Loucy (cell line): ENCODE measurements at regions not wholly inside any gene's neighbourhood (a gene's known extent, or its start where the extent isn't known, plus 50 kb on each side); places are given as distances from the start of the nearest gene placed in this dataset.

Experiments
- H2AFZ ChIP-seq: fragments of 200-600 bp; sonication (generic); 2 replicates; pipeline ENCODE4 v1.6.0; 2016; ENCODE audit warnings: antibody characterized with exemption, mild to moderate bottlenecking, low read length, moderate library complexity
- H3F3A ChIP-seq: fragments of 200-600 bp; 2 replicates; pipeline ENCODE4 v1.6.0; 2016; ENCODE audit warnings: antibody characterized with exemption, low read depth, mild to moderate bottlenecking
- H3K27me3 ChIP-seq: fragments of 200-600 bp; sonication (generic); 2 replicates; pipeline ENCODE4 v1.6.1; 2014; ENCODE audit warnings: low read length, mild to moderate bottlenecking; ENCODE audit not compliant: insufficient read depth, poor library complexity, severe bottlenecking
- H3K36me3 ChIP-seq: fragments of 200-600 bp; sonication (generic); 2 replicates; pipeline ENCODE4 v1.6.1; 2016; ENCODE audit warnings: low read length; ENCODE audit not compliant: insufficient read depth
- H3K4me1 ChIP-seq: fragments of 200-600 bp; sonication (generic); 2 replicates; pipeline ENCODE4 v1.5.1; 2014; ENCODE audit warnings: low read length, mild to moderate bottlenecking; ENCODE audit not compliant: insufficient read depth, poor library complexity, severe bottlenecking
- H3K4me2 ChIP-seq: fragments of 200-600 bp; sonication (generic); 2 replicates; pipeline ENCODE4 v1.6.0; 2014; ENCODE audit warnings: antibody characterized with exemption, low read length, low read depth, mild to moderate bottlenecking; ENCODE audit not compliant: poor library complexity, severe bottlenecking
- H3K4me3 ChIP-seq: fragments of 200-600 bp; sonication (generic); 2 replicates; pipeline ENCODE4 v1.5.1; 2014; ENCODE audit warnings: low read length, mild to moderate bottlenecking, mixed read lengths; ENCODE audit not compliant: poor library complexity, severe bottlenecking
- H3K79me2 ChIP-seq: fragments of 200-600 bp; sonication (generic); 2 replicates; pipeline ENCODE4 v1.6.1; 2014; ENCODE audit warnings: low read length; ENCODE audit not compliant: insufficient read depth
- H3K9ac ChIP-seq: fragments of 200-600 bp; sonication (generic); 2 replicates; pipeline ENCODE4 v1.6.0; 2014; ENCODE audit warnings: mild to moderate bottlenecking, low read depth, low read length, moderate library complexity; ENCODE audit not compliant: poor library complexity, severe bottlenecking
- H3K9me2 ChIP-seq: fragments of 200-600 bp; sonication (generic); replicated peaks from 2 replicates; pipeline ENCODE4 v1.6.1; 2016; ENCODE audit warnings: low read depth, low read length, mixed read lengths
- H3K9me3 ChIP-seq: fragments of 200-600 bp; sonication (generic); 2 replicates; pipeline ENCODE4 v1.6.1; 2014; ENCODE audit warnings: mild to moderate bottlenecking, antibody characterized with exemption, low read length, low read depth; ENCODE audit not compliant: insufficient read depth
- H4K20me1 ChIP-seq: fragments of 200-600 bp; sonication (generic); 2 replicates; pipeline ENCODE4 v1.6.0; 2014; ENCODE audit warnings: antibody characterized with exemption, low read length, mild to moderate bottlenecking; ENCODE audit not compliant: insufficient read depth, poor library complexity, severe bottlenecking
- CTCF ChIP-seq: fragments of 200-600 bp; sonication (generic); conservative IDR thresholded peaks from 2 replicates; pipeline ENCODE4 v1.5.1; 2014; ENCODE audit warnings: mild to moderate bottlenecking, antibody characterized with exemption, low read length
- EZH2phosphoT487 ChIP-seq: fragments of 200-600 bp; IDR thresholded peaks from 2 replicates; pipeline ENCODE4 v1.6.1; 2018; ENCODE audit warnings: antibody characterized with exemption, mild to moderate bottlenecking, moderate library complexity, borderline replicate concordance

- no peak overlapping the region for H3K9ac ChIP-seq
- no peaks in the 10 kb centered on the region for H3K79me2 ChIP-seq
- no peak overlapping the region for H2AFZ ChIP-seq
- no peak overlapping the region for H3K4me2 ChIP-seq
- no peaks in the 10 kb centered on the region for H4K20me1 ChIP-seq
- TF ChIP-seq EZH2phosphoT487 (no peak), CTCF (no peak)
- no peaks in the 10 kb centered on the region for H3K9me3 ChIP-seq
- H3K27me3 ChIP-seq: no peaks in the 10 kb centered on the region
- no peaks in the 10 kb centered on the region for H3F3A ChIP-seq
- H3K9me2 ChIP-seq: no peaks in the 10 kb centered on the region
- no peaks in the 10 kb centered on the region for H3K36me3 ChIP-seq
- H3K4me3 ChIP-seq: no peak overlapping the region
- no peaks in the 10 kb centered on the region for H3K4me1 ChIP-seq
Observed at GRCh38 chr5:103902893-103903292, 340.3 kb upstream of the NUDT12 start.

GRCh38 chr5:103901885-103902284, 339.3 kb upstream of the NUDT12 start:
- no peak overlapping the region for H2AFZ ChIP-seq
- H4K20me1 ChIP-seq: no peaks in the 10 kb centered on the region
- H3K79me2 ChIP-seq: no peaks in the 10 kb centered on the region
- H3K9me3 ChIP-seq: no peaks in the 10 kb centered on the region
- TF ChIP-seq EZH2phosphoT487 (no peak), CTCF (no peak)
- no peak overlapping the region for H3K4me3 ChIP-seq
- H3K4me1 ChIP-seq: no peaks in the 10 kb centered on the region
- no peaks in the 10 kb centered on the region for H3K36me3 ChIP-seq
- no peaks in the 10 kb centered on the region for H3F3A ChIP-seq
- H3K9ac ChIP-seq: no peak overlapping the region
- H3K9me2 ChIP-seq: no peaks in the 10 kb centered on the region
- no peaks in the 10 kb centered on the region for H3K27me3 ChIP-seq
- H3K4me2 ChIP-seq: no peak overlapping the region

- no peak overlapping the region for H2AFZ ChIP-seq
- H3K4me3 ChIP-seq: no peak overlapping the region
- no peak overlapping the region for H3K4me2 ChIP-seq
- H3K9me2 ChIP-seq: no peaks in the 10 kb centered on the region
- no peaks in the 10 kb centered on the region for H3K36me3 ChIP-seq
- no peaks in the 10 kb centered on the region for H3K27me3 ChIP-seq
- no peaks in the 10 kb centered on the region for H3K9me3 ChIP-seq
- H4K20me1 ChIP-seq: no peaks in the 10 kb centered on the region
- H3F3A ChIP-seq: no peaks in the 10 kb centered on the region
- H3K79me2 ChIP-seq: no peaks in the 10 kb centered on the region
- H3K9ac ChIP-seq: no peak overlapping the region
- TF ChIP-seq CTCF: no peak
- TF ChIP-seq EZH2phosphoT487: no peak
- H3K4me1 ChIP-seq: no peaks in the 10 kb centered on the region
Observed at GRCh38 chr5:103896593-103896992, 334.0 kb upstream of the NUDT12 start.
